Fibroblast of skin of right biceps (primary cell): ENCODE measurements at regions not wholly inside any gene's neighbourhood (a gene's known extent, or its start where the extent isn't known, plus 50 kb on each side); places are given as distances from the start of the nearest gene placed in this dataset.
"Not testable (repeated sequence)": the region's sequence is repeated elsewhere in the genome, so short reads cannot be mapped to it uniquely, and the experiment has no call there.

Source experiments
- DNase-seq: peaks from one replicate; pipeline ENCODE4 v3.0.0-alpha.2; 2013

- no peak for DNase-seq
Measured at GRCh38 chr11:97908354-97908753, 1112.4 kb upstream of the CNTN5 start.

- DNase-seq: peak; percentile 72
Measured at GRCh38 chr11:97909614-97910399, 1110.9 kb upstream of the CNTN5 start.

GRCh38 chr11:97912629-97913028 lies 1108.1 kb upstream of the CNTN5 start:
- no peak for DNase-seq

DNA sequence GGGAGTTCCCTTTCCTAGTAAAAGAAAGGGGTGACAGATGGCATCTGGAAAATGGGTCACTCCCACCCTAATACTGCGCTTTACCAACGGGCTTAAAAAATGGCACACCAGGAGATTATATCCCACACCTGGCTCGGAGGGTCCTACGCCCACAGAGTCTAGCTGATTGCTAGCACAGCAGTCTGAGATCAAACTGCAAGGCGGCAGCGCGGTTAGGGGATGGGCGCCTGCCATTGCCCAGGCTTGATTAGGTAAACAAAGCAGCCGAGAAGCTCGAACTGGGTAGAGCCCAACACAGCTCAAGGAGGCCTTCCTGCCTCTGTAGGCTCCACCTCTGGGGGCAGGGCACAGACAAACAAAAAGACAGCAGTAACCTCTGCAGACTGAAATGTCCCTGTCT lies 1097.8 kb upstream of the CNTN5 start:
- not testable (repeated sequence) for DNase-seq

GRCh38 chr11:97934572-97935208 lies 1086.1 kb upstream of the CNTN5 start:
- DNase-seq: no peak

GRCh38 chr11:97937501-97937900 lies 1083.2 kb upstream of the CNTN5 start:
- peak; percentile 50 for DNase-seq

DNA sequence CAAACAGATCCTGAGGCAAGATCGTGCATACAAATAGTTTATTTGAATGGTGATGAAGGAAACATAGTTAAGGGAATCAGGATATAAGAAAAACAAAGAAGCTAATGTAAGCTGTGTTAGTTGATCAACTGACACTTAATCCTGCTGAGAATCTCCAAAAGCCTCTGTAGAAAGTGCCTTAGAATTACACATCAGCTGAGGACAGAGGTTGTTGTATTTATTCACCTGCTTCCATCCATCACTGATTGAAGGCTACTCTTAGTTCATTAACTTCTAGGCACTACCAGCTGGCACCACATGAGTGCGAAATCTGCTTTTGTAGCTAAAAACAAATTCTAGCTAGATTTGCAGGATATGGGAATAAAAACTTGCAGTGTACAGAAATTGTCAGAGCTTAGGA lies 1082.0 kb upstream of the CNTN5 start:
- no peak for DNase-seq

DNA sequence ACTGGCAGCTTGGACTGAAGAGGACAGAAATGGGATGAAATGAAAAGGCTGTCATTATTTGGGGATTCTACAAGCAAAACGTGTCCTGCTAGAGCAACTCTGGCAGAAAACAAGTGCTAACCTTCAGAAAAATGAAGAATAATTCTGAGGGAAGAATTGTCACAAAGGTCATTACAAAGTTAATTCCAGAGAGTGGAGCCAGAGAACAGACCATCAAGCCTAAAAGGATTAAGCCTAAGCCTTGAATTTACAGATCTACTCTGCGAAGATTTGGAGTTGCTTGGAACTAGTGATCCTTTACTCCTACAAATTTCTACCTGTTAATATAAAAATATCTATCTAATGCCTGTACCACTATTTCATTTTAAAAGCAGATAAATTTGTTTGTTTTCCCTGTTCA lies 1077.3 kb upstream of the CNTN5 start:
- DNase-seq: no peak

DNA sequence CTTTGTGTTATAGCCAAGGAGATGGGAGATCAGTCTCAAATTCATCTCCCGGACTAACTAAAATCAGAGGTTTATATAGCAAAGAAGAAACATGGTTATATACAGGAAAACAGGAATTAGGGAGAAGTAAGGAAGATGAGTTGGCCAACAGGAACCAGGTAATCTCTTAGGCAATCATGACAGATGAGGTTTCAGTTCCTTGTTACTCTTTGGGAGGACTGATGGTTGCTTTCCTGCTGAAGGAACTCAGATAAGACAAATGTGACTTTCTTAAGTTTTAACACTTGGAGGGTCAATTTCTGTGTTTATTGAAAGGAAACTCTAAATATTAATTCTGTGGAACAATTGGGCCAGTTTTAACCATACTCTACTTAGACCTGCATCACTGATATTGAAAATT lies 1072.0 kb upstream of the CNTN5 start:
- no peak for DNase-seq

- no peak for DNase-seq
Measured at GRCh38 chr11:97955595-97955994, 1065.2 kb upstream of the CNTN5 start.

DNA sequence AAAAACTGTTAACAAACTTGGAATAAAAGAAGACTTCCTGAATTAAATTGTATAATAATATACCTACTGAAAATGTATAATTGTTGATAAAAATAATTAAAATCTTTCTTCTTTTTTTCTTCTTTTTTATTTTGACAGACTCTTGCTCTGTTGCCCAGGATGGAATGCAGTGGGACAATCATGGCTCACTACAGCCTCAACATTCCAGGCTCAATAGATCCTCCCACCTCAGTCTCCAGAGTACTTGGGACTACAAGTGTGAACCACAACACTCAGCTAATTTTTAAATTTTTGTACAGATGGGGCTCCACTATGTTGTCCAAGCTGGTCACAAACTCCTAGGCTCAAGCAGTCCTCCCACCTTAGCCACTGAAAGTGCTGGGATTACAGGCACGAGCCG lies 1063.8 kb upstream of the CNTN5 start:
- no peak for DNase-seq

DNA sequence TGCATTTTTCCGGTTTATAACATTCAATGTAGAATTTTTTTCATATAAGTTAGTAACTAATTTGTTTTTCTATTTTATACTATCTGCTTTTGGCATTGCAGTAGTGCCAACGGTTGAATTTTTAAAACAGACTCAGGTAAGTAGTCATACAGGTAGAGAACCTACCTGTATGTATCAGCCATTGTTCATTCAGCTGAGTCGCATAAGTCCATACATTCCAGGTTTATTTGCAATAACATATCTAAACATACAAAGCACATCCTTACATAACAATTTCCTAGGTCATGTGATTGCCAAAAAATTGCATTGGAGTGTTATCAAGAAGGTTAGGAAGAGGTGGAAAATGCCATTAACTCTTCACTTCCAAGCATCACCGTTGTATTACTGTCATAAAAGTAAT lies 1059.3 kb upstream of the CNTN5 start:
- no peak for DNase-seq

GRCh38 chr11:97962758-97963157 lies 1058.0 kb upstream of the CNTN5 start:
- no peak for DNase-seq

DNA sequence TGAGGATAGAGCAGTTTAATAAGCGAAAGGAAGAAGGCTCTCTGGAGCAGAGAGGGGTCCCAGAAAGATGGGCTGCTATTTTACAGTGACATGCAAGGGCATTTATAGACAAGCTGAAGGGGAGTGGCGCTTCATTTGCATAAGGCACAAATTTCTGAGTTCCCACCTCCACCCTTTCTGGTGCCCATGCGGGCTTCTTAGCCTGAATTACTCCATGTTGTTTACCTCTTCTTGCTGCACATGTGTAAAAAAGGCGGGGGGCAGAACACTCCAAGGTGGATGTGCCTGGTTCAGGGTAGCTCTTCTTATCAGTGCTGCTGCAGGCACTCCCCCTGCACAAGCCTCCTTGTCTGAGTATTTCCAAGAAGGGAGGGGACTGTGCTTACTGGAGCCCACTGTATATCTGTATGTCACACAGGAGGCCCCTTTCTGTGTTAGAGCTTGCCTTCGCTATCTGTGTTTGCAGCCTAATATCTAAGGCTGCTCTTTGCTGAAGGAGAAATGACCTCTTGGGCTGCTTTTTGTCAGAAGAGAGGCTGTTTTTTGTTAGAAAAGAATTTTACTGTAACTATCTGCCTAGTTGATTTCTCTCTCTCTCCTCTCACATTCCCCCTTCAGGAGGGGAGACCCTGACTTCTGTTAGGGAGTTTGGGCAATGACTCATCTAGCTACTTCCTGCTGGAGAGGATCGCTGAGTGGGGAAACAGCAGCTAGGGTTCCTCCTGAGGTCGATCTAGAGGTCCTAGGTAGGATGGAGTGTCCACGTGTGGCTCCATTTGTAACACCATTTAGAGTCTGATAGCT lies 1057.0 kb upstream of the CNTN5 start:
- peak; percentile 66 for DNase-seq

- DNase-seq: no peak
Measured at GRCh38 chr11:97964332-97965004, 1056.3 kb upstream of the CNTN5 start.

DNA sequence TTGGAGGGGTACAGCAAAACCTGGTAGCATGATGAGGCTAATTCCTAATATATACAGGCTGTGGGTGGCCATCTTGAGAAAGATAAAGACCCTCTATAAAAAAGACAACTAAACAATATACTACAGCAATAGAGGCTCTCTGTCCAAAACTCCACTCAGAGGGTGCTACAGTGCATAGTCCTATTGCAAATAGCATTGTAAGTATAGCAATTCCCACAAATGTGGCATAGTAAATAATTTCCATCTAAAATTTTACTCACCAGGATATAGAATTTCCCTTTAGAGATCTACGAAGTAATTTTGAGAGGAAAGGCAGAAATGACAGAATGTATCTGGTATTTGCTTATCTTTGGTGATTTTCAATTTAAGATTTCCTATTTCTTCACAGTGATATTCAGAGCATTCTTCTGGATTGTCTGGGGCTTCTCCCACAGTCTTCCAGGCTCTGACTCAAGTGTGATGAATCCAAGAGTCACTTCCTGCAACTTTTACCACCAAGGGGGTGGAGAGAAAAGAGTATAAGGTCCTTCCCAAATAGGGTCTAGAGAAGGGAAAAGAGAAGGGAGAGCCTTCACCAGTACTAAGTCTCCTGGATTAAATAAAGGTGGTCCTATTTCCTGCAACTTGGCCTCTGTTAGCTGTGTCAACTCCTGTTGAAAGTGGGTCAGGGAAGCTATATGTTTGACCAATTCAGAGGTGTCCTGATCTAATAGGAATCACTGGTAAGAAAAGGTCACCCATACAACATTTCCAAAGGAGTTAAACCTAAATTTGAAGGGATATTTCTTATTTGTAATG lies 1054.7 kb upstream of the CNTN5 start:
- DNase-seq: peak; percentile 99

GRCh38 chr11:97966901-97967300 lies 1053.8 kb upstream of the CNTN5 start:
- no peak for DNase-seq

DNA sequence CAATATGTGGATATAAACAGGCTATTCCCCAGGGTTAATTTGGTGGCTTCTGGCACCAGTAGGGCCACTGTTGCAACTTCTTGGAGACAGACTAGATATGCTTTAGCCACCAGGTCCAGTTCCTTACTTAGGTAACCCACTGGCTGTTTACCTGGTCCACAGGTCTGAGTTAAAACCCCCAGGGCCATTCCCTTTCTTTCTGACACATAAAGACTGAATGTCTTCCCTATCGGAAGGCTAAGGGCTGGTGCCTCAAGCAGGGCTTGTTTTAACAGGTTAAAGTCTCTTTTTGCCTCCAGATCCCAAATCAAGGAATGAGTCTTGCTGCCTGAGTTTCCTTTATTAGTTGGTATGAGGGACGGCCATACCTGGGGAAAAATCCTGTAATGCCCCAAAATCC lies 1052.7 kb upstream of the CNTN5 start:
- DNase-seq: no peak

- DNase-seq: no peak
Measured at GRCh38 chr11:97972731-97973130, 1048.0 kb upstream of the CNTN5 start.

DNA sequence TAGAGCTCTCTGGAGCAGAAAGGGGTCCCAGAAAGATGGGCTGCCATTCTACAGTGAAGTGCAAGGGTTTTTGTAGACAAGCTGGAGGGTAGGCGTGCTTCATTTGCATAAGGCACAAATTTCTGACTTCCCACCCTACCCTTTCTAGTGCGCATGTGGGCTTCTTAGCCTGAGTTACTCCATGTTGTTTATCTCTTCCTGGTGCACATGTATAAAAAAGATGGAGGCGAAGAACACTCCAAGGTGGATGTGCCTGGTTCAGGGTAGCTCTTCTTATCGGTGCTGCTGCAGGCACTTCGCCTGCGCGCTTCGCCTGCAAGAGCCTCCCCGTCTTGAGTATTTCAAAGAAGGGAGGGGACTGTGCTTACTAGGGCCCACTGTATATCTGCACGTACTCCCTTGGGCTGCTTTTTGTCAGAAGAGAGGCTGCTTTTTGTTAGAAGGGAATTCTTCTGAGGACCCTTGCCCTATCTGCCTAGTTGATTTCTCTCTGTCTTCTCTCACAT lies 1047.3 kb upstream of the CNTN5 start:
- no peak for DNase-seq

GRCh38 chr11:97974798-97975498 lies 1045.8 kb upstream of the CNTN5 start:
- no peak for DNase-seq

DNA sequence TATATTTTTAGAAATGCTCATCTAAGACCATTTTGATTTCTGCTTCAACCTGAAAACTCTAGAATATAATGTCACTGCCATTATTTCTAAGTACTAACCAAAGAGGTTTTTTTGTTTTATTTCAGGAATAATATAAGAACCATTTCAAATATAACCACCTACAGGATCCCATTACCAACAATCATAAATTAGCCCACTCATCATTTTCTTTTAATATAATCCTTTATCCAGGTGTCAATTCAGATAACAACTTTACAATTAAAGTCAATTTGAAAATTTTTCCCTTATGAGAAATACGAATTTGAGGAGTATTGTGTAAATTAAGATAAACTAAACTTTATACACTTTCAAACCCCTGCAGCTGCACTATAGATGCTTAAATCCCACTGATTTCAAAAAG lies 1043.0 kb upstream of the CNTN5 start:
- no peak for DNase-seq
